PC-3 (cell line): ENCODE measurements at regions not wholly inside any gene's neighbourhood (a gene's known extent, or its start where the extent isn't known, plus 50 kb on each side); places are given as distances from the start of the nearest gene placed in this dataset.

Source experiments
- ATAC-seq: fragments of 200-7000 bp; cut with Tn5 transposase; 2 replicates; pipeline ENCODE4 v1.9.1; 2020; ENCODE audit warnings: mild to moderate bottlenecking, moderate library complexity
- BruUV-seq: library from RNA; stranded (reverse); fragments of 400-500 nt; replicated peaks from 2 replicates; lab custom pipeline; 2021; lab: Mats Ljungman, UMichigan
- CTCF ChIA-PET: fragments of 300-600 bp; sonication (Branson Sonifier 250); formaldehyde crosslinking; loops from one replicate; lab custom pipeline; 2022; ENCODE audit warnings: antibody characterized with exemption; lab: Charles Lee
- POLR2A ChIA-PET: fragments of 300-600 bp; sonication (Branson Sonifier 250); formaldehyde crosslinking; loops from one replicate; lab custom pipeline; 2022; ENCODE audit warnings: antibody characterized with exemption; ENCODE audit not compliant: unreplicated experiment; lab: Charles Lee
- DNase-seq: peaks from one replicate; pipeline ENCODE4 v3.0.0-alpha.2; 2015
- H2AFZ ChIP-seq: fragments of 300-600 bp; sonication (generic); 2 replicates; pipeline ENCODE4 v1.6.0; 2016; ENCODE audit warnings: antibody characterized with exemption, low read length
- H3F3A ChIP-seq: fragments of 300-600 bp; sonication (generic); one replicate; pipeline ENCODE4 v1.6.0; 2017; ENCODE audit warnings: antibody characterized with exemption, low read length, control low read depth, mild to moderate bottlenecking; ENCODE audit not compliant: unreplicated experiment
- H3K27ac ChIP-seq: fragments of 300-600 bp; sonication (generic); 2 replicates; pipeline ENCODE4 v1.5.1; 2016; ENCODE audit warnings: mild to moderate bottlenecking, low read length
- H3K27me3 ChIP-seq: fragments of 300-600 bp; sonication (generic); 2 replicates; pipeline ENCODE4 v1.6.1; 2016; ENCODE audit warnings: low read length, mixed read lengths
- H3K36me3 ChIP-seq: fragments of 300-600 bp; sonication (generic); 2 replicates; pipeline ENCODE4 v1.6.1; 2016; ENCODE audit warnings: low read depth, mixed run types, low read length, mixed read lengths
- H3K4me1 ChIP-seq: fragments of 300-600 bp; sonication (generic); 2 replicates; pipeline ENCODE4 v1.5.1; 2016; ENCODE audit warnings: low read length; ENCODE audit not compliant: insufficient read depth
- H3K4me2 ChIP-seq: fragments of 300-600 bp; sonication (generic); 2 replicates; pipeline ENCODE4 v1.6.0; 2016; ENCODE audit warnings: low read length
- H3K4me3 ChIP-seq: fragments of 300-600 bp; sonication (generic); 2 replicates; pipeline ENCODE4 v1.5.1; 2016; ENCODE audit warnings: mild to moderate bottlenecking, low read length, mixed read lengths
- H3K79me2 ChIP-seq: fragments of 300-600 bp; sonication (generic); 2 replicates; pipeline ENCODE4 v1.6.1; 2017; ENCODE audit warnings: low read length, mixed read lengths
- H3K9ac ChIP-seq: fragments of 300-600 bp; sonication (generic); 2 replicates; pipeline ENCODE4 v1.6.0; 2016; ENCODE audit warnings: mild to moderate bottlenecking, low read length
- H3K9me2 ChIP-seq: fragments of 300-600 bp; sonication (generic); replicated peaks from 2 replicates; pipeline ENCODE4 v1.6.1; 2016; ENCODE audit warnings: mixed run types, low read length, mixed read lengths
- H3K9me3 ChIP-seq: fragments of 300-600 bp; sonication (generic); 2 replicates; pipeline ENCODE4 v1.6.1; 2016; ENCODE audit warnings: low read length, mixed read lengths
- H4K20me1 ChIP-seq: fragments of 300-600 bp; sonication (generic); 2 replicates; pipeline ENCODE4 v1.6.1; 2016; ENCODE audit warnings: low read length, mixed read lengths
- EZH2 ChIP-seq: fragments of 300-600 bp; sonication (generic); IDR thresholded peaks from one replicate; pipeline ENCODE4 v1.6.1; 2017; ENCODE audit warnings: antibody characterized with exemption, mild to moderate bottlenecking, low read length; ENCODE audit not compliant: unreplicated experiment
- EZH2phosphoT487 ChIP-seq: fragments of 300-600 bp; sonication (generic); IDR thresholded peaks from 2 replicates; pipeline ENCODE4 v1.6.1; 2018; ENCODE audit warnings: mild to moderate bottlenecking, antibody characterized with exemption, low read length, borderline replicate concordance
- intact Hi-C: fragments of 100-400 bp; cut with micrococcal nuclease; formaldehyde crosslinking; loops from 2 replicates; pipeline ENCODE4 v1.9.0; 2023
- TF ChIP-seq, protein P1 (sequence below): fragments of 300-600 bp; sonication (generic); conservative IDR thresholded peaks from 2 replicates; pipeline ENCODE4 v1.5.1; 2017; ENCODE audit warnings: antibody characterized with exemption, low read depth, mild to moderate bottlenecking, low read length

DNA sequence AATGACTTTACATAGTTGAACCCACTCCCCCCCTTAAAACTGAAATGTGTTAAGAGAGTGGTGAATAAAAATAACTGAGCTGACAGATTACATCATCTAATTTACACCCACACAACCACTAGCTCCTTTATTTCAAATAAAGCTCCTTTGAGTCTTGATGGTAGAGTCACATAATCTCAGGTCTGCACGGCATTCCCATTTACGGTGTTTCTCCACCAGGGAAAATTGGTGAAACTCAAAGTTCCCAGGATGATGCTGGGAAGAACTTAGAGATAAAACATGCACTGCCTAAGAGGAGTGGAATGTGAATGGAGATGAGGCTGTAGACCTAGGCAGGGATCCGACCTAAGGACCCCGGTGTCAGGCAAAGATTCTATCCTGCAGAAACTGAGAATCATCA lies 727.8 kb upstream of the ADAMTS5 start:
- H3F3A ChIP-seq, result no peaks in the 10 kb centered on the region
- H3K4me3 ChIP-seq, result no peak overlapping the region
- no peaks in the 10 kb centered on the region for H3K36me3 ChIP-seq
- no peak overlapping the region for H3K4me2 ChIP-seq
- no peaks in the 10 kb centered on the region for H3K79me2 ChIP-seq
- H3K27me3 ChIP-seq, result no peaks in the 10 kb centered on the region
- ChIA-PET POLR2A (no interaction called here), CTCF (no interaction called here)
- no TSS peak for BruUV-seq
- H3K27ac ChIP-seq, result no peak overlapping the region
- DNase-seq (no peak), ATAC-seq (no peak)
- TF ChIP-seq EZH2phosphoT487, result no peak
- TF ChIP-seq, protein P1, sequence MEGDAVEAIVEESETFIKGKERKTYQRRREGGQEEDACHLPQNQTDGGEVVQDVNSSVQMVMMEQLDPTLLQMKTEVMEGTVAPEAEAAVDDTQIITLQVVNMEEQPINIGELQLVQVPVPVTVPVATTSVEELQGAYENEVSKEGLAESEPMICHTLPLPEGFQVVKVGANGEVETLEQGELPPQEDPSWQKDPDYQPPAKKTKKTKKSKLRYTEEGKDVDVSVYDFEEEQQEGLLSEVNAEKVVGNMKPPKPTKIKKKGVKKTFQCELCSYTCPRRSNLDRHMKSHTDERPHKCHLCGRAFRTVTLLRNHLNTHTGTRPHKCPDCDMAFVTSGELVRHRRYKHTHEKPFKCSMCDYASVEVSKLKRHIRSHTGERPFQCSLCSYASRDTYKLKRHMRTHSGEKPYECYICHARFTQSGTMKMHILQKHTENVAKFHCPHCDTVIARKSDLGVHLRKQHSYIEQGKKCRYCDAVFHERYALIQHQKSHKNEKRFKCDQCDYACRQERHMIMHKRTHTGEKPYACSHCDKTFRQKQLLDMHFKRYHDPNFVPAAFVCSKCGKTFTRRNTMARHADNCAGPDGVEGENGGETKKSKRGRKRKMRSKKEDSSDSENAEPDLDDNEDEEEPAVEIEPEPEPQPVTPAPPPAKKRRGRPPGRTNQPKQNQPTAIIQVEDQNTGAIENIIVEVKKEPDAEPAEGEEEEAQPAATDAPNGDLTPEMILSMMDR, result no peak
- no peak for TF ChIP-seq EZH2
- no peak overlapping the region for H2AFZ ChIP-seq
- no peaks in the 10 kb centered on the region for H3K9me3 ChIP-seq
- 0 out of 2 replicates have a peak, but pooled peaks cover 3% of the 10 kb centered on the region for H3K4me1 ChIP-seq
- H3K9ac ChIP-seq, result no peak overlapping the region
- no peaks in the 10 kb centered on the region for H4K20me1 ChIP-seq
- H3K9me2 ChIP-seq, result no peaks in the 10 kb centered on the region
- intact Hi-C loops, result no loop called here

DNA sequence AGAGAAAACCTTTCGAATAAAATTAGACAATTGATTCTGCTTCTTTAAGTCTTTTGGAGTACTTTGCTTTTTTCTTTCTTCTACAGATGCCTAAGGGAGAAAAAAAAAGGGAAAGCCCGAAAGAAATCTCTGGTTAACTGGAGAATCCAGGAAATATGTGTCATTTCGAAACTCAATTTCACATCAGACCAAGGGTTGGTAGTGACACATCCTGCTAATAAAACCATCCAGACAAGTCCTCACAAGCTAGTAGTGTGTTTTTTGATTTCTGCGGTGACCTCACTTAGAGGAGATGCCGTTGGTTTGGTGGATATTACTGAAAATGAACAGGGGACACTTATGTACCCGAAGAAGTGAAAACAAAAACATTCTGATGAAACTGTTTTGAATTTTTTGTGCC lies 726.5 kb upstream of the ADAMTS5 start:
- ChIA-PET POLR2A (no interaction called here), CTCF (interaction anchor here (0.6 kb wide), 1 partner anchor 19 kb away, joined by 4 read pairs; no protein-coding TSS in a partner anchor)
- Histone ChIP-seq H4K20me1 (no peaks in the 10 kb centered on the region), H3K9ac (no peak overlapping the region), H3K9me2 (no peaks in the 10 kb centered on the region), H3K4me1 (0 out of 2 replicates have a peak, but pooled peaks cover 3% of the 10 kb centered on the region), H3K4me2 (no peak overlapping the region), H3K4me3 (no peak overlapping the region), H3K27ac (no peak overlapping the region), H2AFZ (no peak overlapping the region), H3K27me3 (no peaks in the 10 kb centered on the region), H3K9me3 (no peaks in the 10 kb centered on the region), H3F3A (no peaks in the 10 kb centered on the region), H3K79me2 (no peaks in the 10 kb centered on the region), H3K36me3 (no peaks in the 10 kb centered on the region)
- intact Hi-C loops, result no loop called here
- BruUV-seq, result no TSS peak
- DNase-seq (peak; percentile 46), ATAC-seq (peak; percentile 24; the same call in 1 of the 2 replicates)
- TF ChIP-seq, protein P1, result no peak
- TF ChIP-seq EZH2 (no peak), EZH2phosphoT487 (no peak)

DNA sequence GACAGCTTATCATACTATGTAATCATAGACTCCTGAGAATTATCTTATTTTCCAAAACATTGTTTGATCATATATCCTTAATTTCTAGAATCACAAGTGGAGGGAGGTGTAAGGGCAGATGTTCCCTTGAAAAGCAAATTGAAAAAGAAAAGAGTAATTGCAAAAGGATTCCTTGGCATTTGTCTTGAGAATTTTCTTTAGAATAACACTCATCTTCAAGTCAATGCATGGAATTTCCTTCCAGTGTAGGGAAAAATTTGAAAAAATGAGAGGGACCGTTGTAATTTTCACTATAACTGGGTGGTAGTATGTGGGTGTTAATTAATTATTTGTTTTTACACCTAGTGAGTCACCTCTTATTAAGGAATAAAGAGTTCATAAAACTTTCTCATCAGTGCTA lies 724.6 kb upstream of the ADAMTS5 start:
- POLR2A ChIA-PET, result no interaction called here
- BruUV-seq, result no TSS peak
- Histone ChIP-seq H3F3A (no peaks in the 10 kb centered on the region), H4K20me1 (no peaks in the 10 kb centered on the region), H3K9ac (no peak overlapping the region), H3K27me3 (no peaks in the 10 kb centered on the region), H3K36me3 (no peaks in the 10 kb centered on the region), H3K4me2 (no peak overlapping the region), H3K79me2 (no peaks in the 10 kb centered on the region), H3K9me2 (no peaks in the 10 kb centered on the region), H2AFZ (no peak overlapping the region), H3K9me3 (no peaks in the 10 kb centered on the region), H3K4me1 (0 out of 2 replicates have a peak, but pooled peaks cover 3% of the 10 kb centered on the region), H3K4me3 (no peak overlapping the region), H3K27ac (no peak overlapping the region)
- intact Hi-C loops, result no loop called here
- DNase-seq (no peak), ATAC-seq (no peak)
- CTCF ChIA-PET, result no interaction called here
- TF ChIP-seq EZH2 (no peak), EZH2phosphoT487 (no peak)
- TF ChIP-seq, protein P1, result no peak
